NT2/D1 (cell line): ENCODE measurements at regions not wholly inside any gene's neighbourhood (a gene's known extent, or its start where the extent isn't known, plus 50 kb on each side); places are given as distances from the start of the nearest gene placed in this dataset.

Source experiments
- DNase-seq: peaks from one replicate; pipeline ENCODE4 v3.0.0-alpha.2; 2011; ENCODE audit warnings: low read depth, low spot score
- H3K27me3 ChIP-seq: 2 replicates; pipeline ENCODE4 v1.6.0; 2011; ENCODE audit warnings: mild to moderate bottlenecking; ENCODE audit not compliant: insufficient read length, insufficient read depth
- H3K36me3 ChIP-seq: 2 replicates; pipeline ENCODE4 v1.6.1; 2011; ENCODE audit warnings: mild to moderate bottlenecking, low read length, mixed read lengths; ENCODE audit not compliant: insufficient read depth, insufficient read length
- H3K4me1 ChIP-seq: 2 replicates; pipeline ENCODE4 v1.5.1; 2011; ENCODE audit not compliant: insufficient read depth, insufficient read length
- H3K4me3 ChIP-seq: 2 replicates; pipeline ENCODE4 v1.5.1; 2011; ENCODE audit warnings: low read depth; ENCODE audit not compliant: insufficient read length
- H3K9ac ChIP-seq: 2 replicates; pipeline ENCODE4 v1.6.0; 2011; ENCODE audit warnings: low read depth; ENCODE audit not compliant: insufficient read length
- H3K9me3 ChIP-seq: 2 replicates; pipeline ENCODE4 v1.5.1; 2011; ENCODE audit warnings: mild to moderate bottlenecking, low read length; ENCODE audit not compliant: insufficient read depth
- SUZ12 ChIP-seq: IDR thresholded peaks from 2 replicates; pipeline ENCODE4 v1.6.1; 2011; ENCODE audit not compliant: insufficient read length, insufficient read depth; ENCODE audit errors: extremely low read depth
- YY1 ChIP-seq: IDR thresholded peaks from 2 replicates; pipeline ENCODE4 v1.6.1; 2011; ENCODE audit not compliant: insufficient read length, insufficient read depth
- ZNF274 ChIP-seq: IDR thresholded peaks from 2 replicates; pipeline ENCODE4 v1.6.1; 2011; ENCODE audit warnings: mild to moderate bottlenecking, low read depth, low read length

GRCh38 chr21:38944402-38944801, 138.7 kb downstream of the ETS2 start:
- no peak for TF ChIP-seq ZNF274
- TF ChIP-seq YY1, result no peak
- TF ChIP-seq SUZ12, result no peak
- Histone ChIP-seq H3K4me3 (no peak overlapping the region), H3K9me3 (peaks cover 11% of the 10 kb centered on the region; the same call in 1 of the 2 replicates), H3K4me1 (peaks cover 14% of the 10 kb centered on the region), H3K9ac (peak overlapping the region; percentile 61), H3K36me3 (no peaks in the 10 kb centered on the region), H3K27me3 (peaks cover 37% of the 10 kb centered on the region)
- no peak for DNase-seq

- Histone ChIP-seq H3K27me3 (peaks cover 25% of the 10 kb centered on the region), H3K4me1 (peaks cover 14% of the 10 kb centered on the region), H3K36me3 (no peaks in the 10 kb centered on the region), H3K4me3 (no peak overlapping the region), H3K9ac (no peak overlapping the region), H3K9me3 (peaks cover 11% of the 10 kb centered on the region; the same call in 1 of the 2 replicates)
- TF ChIP-seq SUZ12 (no peak), YY1 (no peak), ZNF274 (no peak)
- DNase-seq, result no peak
Observed at GRCh38 chr21:38942748-38943211, 137.1 kb downstream of the ETS2 start.

GRCh38 chr21:38938769-38939168, 133.0 kb downstream of the ETS2 start:
- TF ChIP-seq ZNF274 (no peak), SUZ12 (no peak), YY1 (no peak)
- DNase-seq, result no peak
- H3K27me3 ChIP-seq, result peaks cover 4% of the 10 kb centered on the region
- no peaks in the 10 kb centered on the region for H3K36me3 ChIP-seq
- no peak overlapping the region for H3K9ac ChIP-seq
- no peak overlapping the region for H3K4me3 ChIP-seq
- H3K9me3 ChIP-seq, result peaks cover 11% of the 10 kb centered on the region; the same call in 1 of the 2 replicates
- no peaks in the 10 kb centered on the region for H3K4me1 ChIP-seq

GRCh38 chr21:38938343-38938742, 132.6 kb downstream of the ETS2 start:
- Histone ChIP-seq H3K27me3 (peaks cover 4% of the 10 kb centered on the region), H3K9ac (no peak overlapping the region), H3K9me3 (peaks cover 11% of the 10 kb centered on the region; the same call in 1 of the 2 replicates), H3K4me3 (no peak overlapping the region), H3K4me1 (no peaks in the 10 kb centered on the region), H3K36me3 (no peaks in the 10 kb centered on the region)
- no peak for TF ChIP-seq YY1
- TF ChIP-seq ZNF274, result no peak
- peak; percentile 33 for DNase-seq

GRCh38 chr21:38937844-38938243, 132.1 kb downstream of the ETS2 start:
- H3K4me1 ChIP-seq, result no peaks in the 10 kb centered on the region
- no peak for TF ChIP-seq SUZ12
- no peak for TF ChIP-seq ZNF274
- TF ChIP-seq YY1, result no peak
- peaks cover 11% of the 10 kb centered on the region; the same call in 1 of the 2 replicates for H3K9me3 ChIP-seq
- H3K36me3 ChIP-seq, result no peaks in the 10 kb centered on the region
- H3K4me3 ChIP-seq, result no peak overlapping the region
- DNase-seq, result no peak
- H3K9ac ChIP-seq, result no peak overlapping the region
- H3K27me3 ChIP-seq, result peaks cover 4% of the 10 kb centered on the region

- no peak for TF ChIP-seq SUZ12
- no peak for TF ChIP-seq YY1
- TF ChIP-seq ZNF274, result no peak
Observed at GRCh38 chr21:38937286-38937790, 131.6 kb downstream of the ETS2 start.

GRCh38 chr21:38936240-38936639, 130.5 kb downstream of the ETS2 start:
- H3K9me3 ChIP-seq, result peaks cover 3% of the 10 kb centered on the region; the same call in 1 of the 2 replicates
- no peak overlapping the region for H3K4me3 ChIP-seq
- no peak overlapping the region for H3K9ac ChIP-seq
- TF ChIP-seq SUZ12, result no peak
- no peak for TF ChIP-seq YY1
- TF ChIP-seq ZNF274, result no peak
- H3K36me3 ChIP-seq, result no peaks in the 10 kb centered on the region
- no peak for DNase-seq
- H3K4me1 ChIP-seq, result no peaks in the 10 kb centered on the region
- no peaks in the 10 kb centered on the region for H3K27me3 ChIP-seq

More at GRCh38 chr21:38937286-38937790, 131.6 kb downstream of the ETS2 start:
- Histone ChIP-seq H3K9me3 (peaks cover 11% of the 10 kb centered on the region; the same call in 1 of the 2 replicates), H3K4me3 (no peak overlapping the region), H3K36me3 (no peaks in the 10 kb centered on the region), H3K4me1 (no peaks in the 10 kb centered on the region), H3K9ac (no peak overlapping the region), H3K27me3 (no peaks in the 10 kb centered on the region)
- DNase-seq, result no peak
